Activated T-cell treated with anti-CD3 and anti-CD28 coated beads, Interleukin-2, amount 50 U/mL, for 48 hours (primary cell): ENCODE measurements at regions not wholly inside any gene's neighbourhood (a gene's known extent, or its start where the extent isn't known, plus 50 kb on each side); places are given as distances from the start of the nearest gene placed in this dataset.

Experiments
- DNase-seq, 2 experiments: peaks; one replicate each; pipeline ENCODE4 v3.0.0-alpha.2; 2020

GRCh38 chr12:60935981-60936761 is 1324.0 kb upstream of the USP15 start:
- DNase-seq = no peak

GRCh38 chr12:60947533-60947932 is 1312.7 kb upstream of the USP15 start:
- DNase-seq = no peak

GRCh38 chr12:60967128-60967527 is 1293.1 kb upstream of the USP15 start:
- DNase-seq = no peak

GRCh38 chr12:60977966-60978365 is 1282.2 kb upstream of the USP15 start:
- DNase-seq = no peak

- no peak for DNase-seq
Measured at GRCh38 chr12:60980558-60980957, 1279.6 kb upstream of the USP15 start.

GRCh38 chr12:60981473-60981872 is 1278.7 kb upstream of the USP15 start:
- no peak for DNase-seq

- no peak for DNase-seq
Measured at GRCh38 chr12:60992087-60992486, 1268.1 kb upstream of the USP15 start.

GRCh38 chr12:60995256-60995825 is 1264.9 kb upstream of the USP15 start:
- DNase-seq = no peak

- DNase-seq = no peak
Measured at GRCh38 chr12:60997869-60998378, 1262.3 kb upstream of the USP15 start.

GRCh38 chr12:61009192-61009591 is 1251.0 kb upstream of the USP15 start:
- DNase-seq = no peak

- DNase-seq = no peak
Measured at GRCh38 chr12:61011767-61012423, 1248.3 kb upstream of the USP15 start.

GRCh38 chr12:61018571-61018970 is 1241.6 kb upstream of the USP15 start:
- DNase-seq = no peak

GRCh38 chr12:61023231-61023630 is 1237.0 kb upstream of the USP15 start:
- DNase-seq = no peak

- DNase-seq = no peak
Measured at GRCh38 chr12:61029516-61029915, 1230.7 kb upstream of the USP15 start.

GRCh38 chr12:61037792-61038191 is 1222.4 kb upstream of the USP15 start:
- no peak for DNase-seq

GRCh38 chr12:61043838-61044237 is 1216.4 kb upstream of the USP15 start:
- DNase-seq = no peak

GRCh38 chr12:61044766-61045165 is 1215.4 kb upstream of the USP15 start:
- DNase-seq = no peak

- no peak for DNase-seq
Measured at GRCh38 chr12:61070640-61071414, 1189.4 kb upstream of the USP15 start.

- DNase-seq = no peak
Measured at GRCh38 chr12:61072717-61073116, 1187.5 kb upstream of the USP15 start.

- DNase-seq = no peak
Measured at GRCh38 chr12:61095111-61095510, 1165.1 kb upstream of the USP15 start.

- no peak for DNase-seq
Measured at GRCh38 chr12:61098031-61098580, 1162.1 kb upstream of the USP15 start.

GRCh38 chr12:61107118-61107517 is 1153.1 kb upstream of the USP15 start:
- DNase-seq = no peak

- DNase-seq = no peak
Measured at GRCh38 chr12:61111218-61111617, 1149.0 kb upstream of the USP15 start.
